ENCODE measurements at regions not wholly inside any gene's neighbourhood (a gene's known extent, or its start where the extent isn't known, plus 50 kb on each side); places are given as distances from the start of the nearest gene placed in this dataset.

DNA sequence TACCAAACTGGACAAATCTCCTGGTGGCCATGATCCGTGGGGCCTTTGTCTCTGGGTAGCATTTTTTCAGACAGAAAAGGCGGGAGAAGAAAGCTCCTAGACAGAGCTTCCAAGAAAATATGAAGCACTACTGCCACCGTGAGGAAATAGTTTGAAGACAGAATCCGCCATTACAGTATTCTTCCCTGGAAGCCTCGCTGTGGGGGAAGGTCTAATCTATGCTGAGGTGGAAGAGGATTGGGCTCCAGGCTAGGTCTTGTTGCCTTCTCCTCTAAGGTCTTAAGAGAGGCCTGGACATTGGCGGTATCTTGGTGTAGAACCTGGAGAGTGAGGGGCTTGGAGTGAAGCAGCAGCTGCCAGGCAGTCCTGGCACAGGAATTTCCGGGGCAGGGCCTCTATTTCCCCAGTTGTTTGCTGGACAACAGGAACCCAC lies 218.9 kb downstream of the OR13H1 start:
- TF ChIP-seq, protein P1, sequence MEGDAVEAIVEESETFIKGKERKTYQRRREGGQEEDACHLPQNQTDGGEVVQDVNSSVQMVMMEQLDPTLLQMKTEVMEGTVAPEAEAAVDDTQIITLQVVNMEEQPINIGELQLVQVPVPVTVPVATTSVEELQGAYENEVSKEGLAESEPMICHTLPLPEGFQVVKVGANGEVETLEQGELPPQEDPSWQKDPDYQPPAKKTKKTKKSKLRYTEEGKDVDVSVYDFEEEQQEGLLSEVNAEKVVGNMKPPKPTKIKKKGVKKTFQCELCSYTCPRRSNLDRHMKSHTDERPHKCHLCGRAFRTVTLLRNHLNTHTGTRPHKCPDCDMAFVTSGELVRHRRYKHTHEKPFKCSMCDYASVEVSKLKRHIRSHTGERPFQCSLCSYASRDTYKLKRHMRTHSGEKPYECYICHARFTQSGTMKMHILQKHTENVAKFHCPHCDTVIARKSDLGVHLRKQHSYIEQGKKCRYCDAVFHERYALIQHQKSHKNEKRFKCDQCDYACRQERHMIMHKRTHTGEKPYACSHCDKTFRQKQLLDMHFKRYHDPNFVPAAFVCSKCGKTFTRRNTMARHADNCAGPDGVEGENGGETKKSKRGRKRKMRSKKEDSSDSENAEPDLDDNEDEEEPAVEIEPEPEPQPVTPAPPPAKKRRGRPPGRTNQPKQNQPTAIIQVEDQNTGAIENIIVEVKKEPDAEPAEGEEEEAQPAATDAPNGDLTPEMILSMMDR (IDR thresholded peaks at IDR 0.05; ENCODE audit: extremely low read depth in 1 of 2, insufficient read depth in 1 of 2, low read depth in 1 of 2, low read length in 2 of 2), result no peak
- no peak for TF ChIP-seq POLR2A (IDR thresholded peaks at IDR 0.05; ENCODE audit: low read depth, low read length)
- TF ChIP-seq, protein P2, sequence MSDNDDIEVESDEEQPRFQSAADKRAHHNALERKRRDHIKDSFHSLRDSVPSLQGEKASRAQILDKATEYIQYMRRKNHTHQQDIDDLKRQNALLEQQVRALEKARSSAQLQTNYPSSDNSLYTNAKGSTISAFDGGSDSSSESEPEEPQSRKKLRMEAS (IDR thresholded peaks at IDR 0.05; ENCODE audit: insufficient read depth, insufficient read length), result no peak

Measured in endothelial cell of umbilical vein (primary cell).